GM21576 (cell line): ENCODE measurements at regions not wholly inside any gene's neighbourhood (a gene's known extent, or its start where the extent isn't known, plus 50 kb on each side); places are given as distances from the start of the nearest gene placed in this dataset.
"Not testable (repeated sequence)": the region's sequence is repeated elsewhere in the genome, so short reads cannot be mapped to it uniquely, and the experiment has no call there.

Experiments
- ATAC-seq: cut with Tn5 transposase; IDR thresholded peaks from one replicate; pipeline ENCODE4 v1.9.1; 2021; ENCODE audit warnings: mild to moderate bottlenecking, moderate library complexity; ENCODE audit not compliant: unreplicated experiment

DNA sequence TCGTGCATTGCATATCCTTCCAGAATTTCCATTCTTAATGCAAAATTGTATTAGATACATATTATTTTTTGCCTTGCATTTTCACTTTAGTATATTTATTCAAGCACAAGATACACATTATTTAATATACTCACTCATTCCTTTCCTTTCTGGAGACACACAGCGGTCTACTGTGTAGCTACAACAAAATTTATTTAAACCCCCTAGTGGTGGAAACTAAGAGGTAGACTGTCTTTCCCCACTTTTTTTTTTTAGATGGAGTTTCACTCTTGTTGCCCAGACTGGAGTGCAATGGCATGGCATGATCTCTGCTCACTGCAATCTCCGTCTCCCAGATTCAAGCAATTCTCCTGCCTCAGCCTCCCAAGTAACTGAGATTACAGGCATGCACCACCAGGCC lies 2040.3 kb upstream of the PCDH20 start:
- ATAC-seq = no peak

DNA sequence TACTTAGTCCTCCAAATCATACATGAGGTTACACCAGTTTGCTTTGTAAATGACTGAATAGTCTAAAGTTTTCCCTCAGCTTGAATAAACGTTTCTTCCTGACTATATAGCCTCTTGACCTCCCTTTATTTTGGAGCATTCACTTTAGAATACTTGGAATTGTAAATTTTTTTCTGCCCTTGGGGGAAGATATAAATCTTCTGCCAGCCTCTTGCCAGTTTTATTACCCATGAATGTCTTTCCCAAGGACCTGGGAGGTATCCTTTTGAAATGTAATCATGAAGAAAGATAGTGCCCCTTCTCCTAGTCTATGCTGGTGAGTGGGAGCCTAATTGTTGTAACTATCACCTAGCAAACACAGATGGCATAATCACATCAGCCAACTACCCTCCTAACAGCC lies 2033.9 kb upstream of the PCDH20 start:
- no peak for ATAC-seq

DNA sequence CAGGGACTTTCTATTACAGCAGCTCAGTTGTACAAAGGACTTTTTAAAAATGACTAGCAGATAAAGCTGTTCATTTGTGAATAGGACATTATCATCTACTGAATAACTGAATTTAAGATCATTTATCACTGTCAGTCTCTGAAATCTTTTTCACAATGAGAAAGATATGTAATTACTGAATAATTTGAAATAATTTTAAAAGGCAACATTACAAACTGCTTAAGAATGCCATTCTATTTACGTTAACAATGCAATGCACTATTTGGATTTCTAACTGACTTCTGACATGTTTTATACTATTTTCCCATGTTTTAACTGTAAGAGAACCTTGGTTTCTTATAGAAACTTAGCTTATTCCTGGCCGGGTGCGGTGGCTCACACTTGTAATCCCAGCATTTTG lies 2033.0 kb upstream of the PCDH20 start:
- ATAC-seq = no peak

DNA sequence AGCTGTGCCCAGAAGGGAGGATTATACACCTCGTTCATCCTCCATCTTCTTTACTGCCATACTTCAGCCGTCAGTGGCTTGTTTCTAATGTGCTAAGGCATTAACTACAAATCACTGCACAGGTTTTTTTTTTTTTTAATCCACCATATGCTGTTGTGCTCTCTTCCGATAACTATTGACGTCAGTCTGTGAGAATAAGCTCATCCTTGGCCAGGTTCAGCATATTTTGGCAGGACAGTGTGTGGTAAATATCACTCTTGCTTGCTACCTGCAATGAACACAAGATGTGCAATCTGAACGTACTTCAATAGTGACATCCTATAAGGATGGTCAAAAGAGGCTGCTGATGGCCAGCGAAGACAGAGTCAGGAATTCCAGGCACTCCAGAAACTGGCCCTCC lies 2030.7 kb upstream of the PCDH20 start:
- ATAC-seq = no peak

DNA sequence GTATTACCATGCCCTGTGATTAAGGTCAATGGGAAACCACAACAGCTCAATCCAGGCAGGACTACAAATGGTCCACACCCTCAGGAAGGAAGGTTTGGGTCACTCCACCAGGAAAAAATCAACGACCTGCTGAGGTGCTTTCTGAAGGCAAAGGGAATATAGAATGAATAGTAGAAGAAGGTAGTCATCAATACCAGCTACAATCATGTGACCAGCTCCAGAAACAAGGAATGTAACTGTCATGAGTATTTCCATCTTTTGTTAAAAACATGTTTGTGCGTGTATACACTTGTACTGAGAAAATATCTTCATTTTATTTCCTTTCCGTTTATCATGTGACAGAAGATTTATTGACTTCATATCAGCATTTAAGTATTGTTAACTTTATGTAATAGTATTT lies 2028.6 kb upstream of the PCDH20 start:
- not testable (repeated sequence) for ATAC-seq

DNA sequence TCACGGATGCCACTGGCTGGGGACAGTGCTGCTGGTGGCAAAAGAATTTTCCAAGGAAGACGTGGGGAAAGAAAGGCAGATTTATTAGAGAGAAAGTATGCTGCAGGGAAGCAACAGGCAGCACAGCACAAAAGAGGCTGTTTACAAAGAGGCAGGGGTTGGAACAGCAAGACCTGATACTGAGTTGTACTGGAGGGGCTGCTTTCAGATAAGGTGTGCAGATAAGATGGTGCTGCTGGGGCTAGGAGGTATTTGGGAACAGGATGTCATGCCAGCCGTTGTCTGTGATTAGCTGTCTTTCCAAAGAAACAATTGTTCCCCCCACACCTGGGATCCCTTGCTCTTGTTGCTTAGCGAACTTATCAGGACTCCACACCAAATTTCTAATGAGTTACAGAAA lies 2023.3 kb upstream of the PCDH20 start:
- no peak for ATAC-seq

DNA sequence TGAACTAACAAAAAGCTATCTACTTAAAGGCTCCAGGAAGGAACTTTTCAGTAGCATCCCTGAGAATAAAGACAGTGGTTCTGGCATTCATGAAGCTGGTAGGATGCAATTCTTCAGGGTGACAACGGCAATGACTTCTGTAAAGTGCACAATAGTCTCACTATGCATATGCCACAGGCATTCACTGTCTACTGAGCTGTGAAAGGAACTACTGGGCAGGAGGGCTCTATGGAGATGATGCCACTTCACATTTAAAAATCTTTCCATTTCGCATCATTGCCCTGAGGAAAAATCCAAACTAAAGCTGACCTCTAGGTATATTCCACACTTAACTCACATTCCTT lies 2020.6 kb upstream of the PCDH20 start:
- ATAC-seq = no peak

DNA sequence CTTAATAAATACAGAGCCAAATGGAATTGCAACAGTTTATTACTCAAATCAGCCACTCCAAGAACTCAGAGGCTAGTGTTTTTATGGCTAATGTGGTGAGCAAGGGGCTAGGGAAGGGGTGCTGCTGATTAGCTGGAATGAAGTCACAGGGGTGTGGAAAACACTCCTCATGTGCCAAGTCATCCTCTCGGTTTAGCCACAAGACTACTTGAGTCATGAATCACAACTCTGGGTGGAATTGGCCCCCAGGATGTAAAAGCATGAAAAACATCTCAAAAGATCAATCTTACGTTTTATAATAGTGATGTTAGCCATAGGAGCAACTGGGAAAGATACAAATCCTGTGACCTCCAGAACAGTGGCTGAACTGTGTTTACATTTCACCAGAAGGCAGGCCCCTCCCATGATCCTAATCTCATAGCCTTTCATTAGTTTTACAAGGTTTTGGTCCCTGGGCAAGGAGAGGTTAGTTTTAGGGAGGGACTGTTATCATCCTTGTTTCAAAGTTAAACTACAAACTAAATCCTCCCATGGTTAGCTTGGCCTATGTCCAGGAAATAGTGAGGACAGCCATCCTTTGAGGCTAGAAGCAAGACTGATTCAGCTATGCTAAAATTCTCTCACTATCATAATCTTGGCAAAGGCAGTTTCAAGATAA lies 2020.1 kb upstream of the PCDH20 start:
- ATAC-seq = no peak

DNA sequence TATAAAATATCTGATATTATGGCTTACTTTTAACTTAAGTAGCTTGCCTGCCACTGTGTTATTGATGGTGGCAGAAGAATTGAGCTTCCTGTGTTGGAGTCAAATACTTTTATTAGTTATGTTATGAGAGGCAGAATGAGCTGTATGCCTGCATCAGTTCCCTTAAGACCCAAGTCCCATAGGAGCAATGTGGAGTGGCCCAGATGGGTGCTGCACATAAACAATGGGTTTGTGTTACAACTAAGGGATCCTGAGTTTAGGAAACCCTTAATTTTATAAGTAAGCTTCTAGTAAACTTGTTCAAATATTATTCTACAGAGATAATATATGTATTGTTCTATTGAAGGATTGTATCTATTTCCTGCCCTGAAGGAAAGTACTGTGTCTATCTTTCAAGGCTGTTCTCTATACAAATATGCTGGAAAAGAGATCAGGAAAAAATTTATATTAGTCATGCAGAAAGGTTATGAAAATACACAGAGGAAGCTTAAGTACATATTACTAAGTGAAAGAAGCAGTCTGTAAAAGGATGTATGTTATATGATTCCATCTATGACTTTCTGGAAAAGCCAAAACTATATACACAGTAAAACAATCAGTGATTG lies 2018.0 kb upstream of the PCDH20 start:
- no peak for ATAC-seq

DNA sequence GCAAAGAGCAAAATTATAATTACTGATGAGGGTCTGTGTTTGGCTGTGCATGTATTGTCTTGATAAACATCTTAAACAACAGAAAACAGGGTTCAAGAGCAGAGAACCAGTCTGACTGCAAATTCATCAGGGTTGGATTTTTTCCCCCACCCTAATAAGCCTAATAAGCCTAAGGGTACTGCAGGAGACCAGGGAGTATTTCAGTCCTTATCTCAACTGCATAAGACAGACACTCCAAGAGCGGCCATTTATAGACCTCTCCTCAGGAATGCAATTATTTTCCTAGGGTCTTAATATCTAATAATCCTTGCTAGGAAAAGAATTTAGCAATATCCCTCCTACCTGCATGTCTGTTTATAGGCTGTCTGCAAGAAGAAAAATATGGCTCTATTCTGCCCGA lies 2011.5 kb upstream of the PCDH20 start:
- ATAC-seq = no peak

DNA sequence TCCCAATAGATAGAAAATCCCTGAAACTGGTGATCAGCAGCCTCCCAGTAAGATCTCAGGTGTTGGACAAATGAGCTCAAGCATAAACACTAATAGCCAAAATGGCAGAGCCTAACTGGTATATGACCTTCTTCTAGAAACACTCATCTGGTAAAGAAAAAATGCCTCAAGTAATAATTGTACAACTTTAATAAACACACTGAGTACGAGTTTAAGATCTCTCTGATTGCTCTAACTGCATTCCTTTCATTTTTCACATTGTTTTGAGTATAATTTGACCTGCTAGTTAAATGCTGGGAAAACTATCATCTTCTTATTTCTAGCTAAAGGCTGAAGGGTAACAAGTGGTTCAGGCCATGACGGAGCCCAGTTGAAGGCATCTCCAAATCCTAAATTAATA lies 2009.5 kb upstream of the PCDH20 start:
- ATAC-seq = no peak

DNA sequence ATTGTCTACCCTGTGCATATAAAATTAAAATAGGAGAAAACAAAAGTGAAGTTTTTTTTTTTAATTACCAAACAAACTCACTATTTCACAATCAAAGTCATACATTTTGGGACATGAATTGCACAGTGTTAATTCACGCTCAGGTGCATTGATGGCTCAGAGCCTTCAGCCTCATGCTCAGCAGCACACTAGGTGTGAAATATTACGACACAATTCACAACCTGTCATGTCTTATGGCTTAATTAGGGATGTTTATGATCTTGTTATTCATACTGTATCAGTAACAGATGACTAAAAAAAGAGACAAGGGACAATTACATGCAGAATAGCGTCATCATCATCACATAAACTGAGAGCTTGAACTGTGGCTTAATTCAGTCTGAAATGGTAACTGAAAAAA lies 2005.5 kb upstream of the PCDH20 start:
- ATAC-seq = no peak

DNA sequence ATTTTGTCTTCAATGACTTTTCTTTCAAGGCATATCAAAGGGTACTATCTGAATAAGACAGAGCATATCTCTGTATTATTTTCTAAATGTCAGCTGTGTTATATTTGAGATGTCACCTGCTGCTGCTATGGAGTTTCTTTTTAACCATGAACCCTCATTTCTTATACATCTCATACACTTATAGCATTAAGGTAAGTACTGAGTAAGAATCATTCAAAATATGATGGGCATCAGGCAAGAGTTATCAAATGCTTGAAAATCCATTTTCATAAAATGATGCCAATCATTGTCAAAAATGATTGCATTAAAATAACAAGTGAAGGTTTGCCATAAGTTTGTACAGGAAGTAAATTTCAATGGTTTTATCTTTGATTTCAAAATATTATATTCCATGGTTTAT lies 2005.0 kb upstream of the PCDH20 start:
- no peak for ATAC-seq

DNA sequence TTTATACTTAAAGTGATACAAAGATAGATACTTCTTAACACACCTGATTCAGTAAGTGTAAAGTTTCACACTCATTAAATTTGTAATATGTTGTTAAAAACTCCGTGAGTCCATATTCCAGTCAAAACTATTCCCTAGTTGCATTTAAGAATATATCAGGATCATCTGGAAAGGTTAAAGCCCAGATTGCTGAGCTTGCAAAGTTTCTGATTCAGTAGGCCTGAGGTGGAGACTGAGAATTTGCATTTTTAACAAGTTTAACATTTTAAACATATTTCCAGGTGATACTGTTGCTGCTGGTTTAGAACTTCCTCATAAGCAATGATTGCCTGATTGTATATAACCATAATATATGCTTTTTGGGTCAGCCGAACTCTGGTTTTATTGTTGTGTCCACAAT lies 1998.6 kb upstream of the PCDH20 start:
- ATAC-seq = no peak

DNA sequence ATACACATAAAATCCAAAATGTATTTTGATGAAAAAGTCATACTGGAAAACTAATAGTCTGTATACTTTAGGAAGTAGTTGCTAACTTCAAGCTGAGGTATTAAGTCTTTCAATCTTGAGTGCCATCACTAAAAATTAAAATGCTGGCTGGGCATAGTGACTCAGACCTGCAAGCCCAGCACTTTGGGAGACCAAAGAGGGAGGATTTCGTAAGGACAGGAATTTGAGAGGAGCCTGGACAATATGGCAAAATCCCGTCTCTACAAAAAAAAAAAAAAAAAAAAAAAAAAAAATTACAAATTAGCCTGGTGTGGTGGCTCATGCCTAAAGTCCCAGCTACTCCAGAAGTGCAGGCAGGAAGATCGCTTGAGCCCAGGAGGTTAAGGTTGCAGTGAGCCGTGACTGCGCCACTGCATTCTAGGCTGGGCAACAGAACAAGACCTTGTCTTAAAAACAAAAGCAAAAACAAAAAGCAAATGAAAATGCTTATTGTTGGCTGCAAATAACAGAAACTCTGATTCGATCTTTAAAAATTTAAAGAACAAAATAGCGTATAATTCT lies 1994.2 kb upstream of the PCDH20 start:
- ATAC-seq = no peak

DNA sequence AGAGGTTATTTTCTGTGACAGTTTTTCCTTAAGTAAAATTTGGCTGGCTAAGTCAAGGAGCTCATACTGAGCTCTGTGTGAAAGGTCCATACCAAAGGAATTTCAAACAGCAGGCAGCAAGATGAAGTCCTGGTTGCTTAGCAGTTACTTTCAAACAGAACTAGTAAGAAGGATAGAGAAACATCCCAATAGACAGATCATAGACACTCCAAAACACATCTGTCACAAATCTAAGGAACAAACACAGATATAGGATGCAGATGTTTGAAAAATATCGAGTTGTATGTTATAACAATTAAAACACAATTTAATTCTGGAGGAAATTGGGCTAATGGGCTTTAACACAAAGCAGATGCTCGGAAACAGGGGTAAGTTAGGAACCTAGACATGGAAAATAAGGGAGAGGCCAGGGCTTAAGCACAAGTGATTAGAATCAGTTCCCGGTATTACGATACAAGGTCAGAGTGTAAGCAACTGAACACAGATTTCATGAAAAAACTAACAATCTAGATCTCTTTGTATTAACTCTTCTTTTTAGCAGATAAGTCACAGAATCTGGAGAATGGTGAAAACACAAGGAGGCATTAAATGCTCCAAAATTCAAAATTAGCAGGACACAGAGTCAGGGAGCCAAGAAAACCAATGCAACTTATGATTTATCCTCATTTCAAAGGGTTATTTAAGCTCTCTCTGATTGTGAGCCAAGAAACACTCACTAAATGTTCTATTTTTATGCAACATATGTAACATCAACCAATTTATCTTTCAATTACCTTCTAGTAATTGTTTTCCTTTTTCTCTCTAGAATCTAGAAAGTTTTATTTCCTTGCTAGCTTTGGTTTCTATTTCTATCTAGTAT lies 1992.9 kb upstream of the PCDH20 start:
- ATAC-seq = no peak

DNA sequence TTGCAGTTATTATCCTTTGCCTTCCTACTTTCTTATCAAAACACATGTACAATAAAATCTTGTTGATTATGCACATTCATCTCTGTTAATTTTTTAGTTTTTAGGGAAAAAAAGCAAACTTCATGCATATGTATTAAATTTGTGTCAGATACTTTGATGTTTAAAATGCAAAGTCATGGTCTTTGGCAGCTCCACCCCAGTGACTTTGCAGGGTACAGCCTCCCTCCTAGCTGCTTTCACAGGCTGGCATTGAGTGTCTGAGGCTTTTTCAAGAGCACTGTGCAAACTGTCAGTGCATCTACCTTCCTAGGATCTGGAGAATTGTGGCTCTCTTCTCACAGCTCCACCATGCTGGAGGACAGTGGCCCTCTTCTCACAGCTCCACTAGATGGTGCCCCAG lies 1988.1 kb upstream of the PCDH20 start:
- ATAC-seq = no peak

DNA sequence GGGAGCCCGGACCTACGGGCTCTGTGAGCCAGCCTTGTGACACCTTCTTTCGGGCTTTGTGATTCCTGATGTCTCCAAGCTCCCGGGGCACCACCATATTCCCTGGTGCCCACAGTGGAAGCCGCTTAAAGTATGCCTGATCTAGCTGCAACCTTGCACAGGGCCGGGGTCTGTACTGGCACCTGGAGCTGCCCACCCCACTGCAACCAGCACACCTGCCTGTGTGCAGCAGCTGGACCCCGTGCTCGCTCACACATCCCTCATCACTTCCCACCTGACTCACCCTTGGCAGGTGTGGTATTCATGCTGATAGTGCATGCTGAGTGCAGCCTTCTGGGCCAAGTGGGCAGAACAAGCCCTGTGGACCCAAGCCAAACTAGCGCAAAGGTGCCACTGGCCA lies 1981.1 kb upstream of the PCDH20 start:
- no peak for ATAC-seq

DNA sequence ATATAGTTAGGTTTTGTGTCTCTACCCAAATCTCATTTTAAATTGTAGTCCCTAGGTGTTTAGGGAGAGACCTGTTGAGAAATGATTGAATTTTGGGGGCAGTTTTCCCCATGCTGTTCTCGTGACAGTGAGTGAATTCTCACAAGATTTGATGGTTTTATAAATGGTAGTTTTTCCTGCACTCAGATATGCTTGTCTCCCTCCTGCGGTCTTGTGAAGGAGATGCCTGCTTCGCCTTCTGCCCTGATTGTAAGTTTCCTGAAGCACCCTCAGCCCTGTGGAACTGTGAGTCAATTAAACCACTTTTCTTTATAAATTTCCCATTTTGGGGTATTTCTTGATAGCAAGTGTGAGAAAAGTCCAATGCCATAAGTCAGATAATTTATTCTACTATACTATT lies 1977.5 kb upstream of the PCDH20 start:
- no peak for ATAC-seq

DNA sequence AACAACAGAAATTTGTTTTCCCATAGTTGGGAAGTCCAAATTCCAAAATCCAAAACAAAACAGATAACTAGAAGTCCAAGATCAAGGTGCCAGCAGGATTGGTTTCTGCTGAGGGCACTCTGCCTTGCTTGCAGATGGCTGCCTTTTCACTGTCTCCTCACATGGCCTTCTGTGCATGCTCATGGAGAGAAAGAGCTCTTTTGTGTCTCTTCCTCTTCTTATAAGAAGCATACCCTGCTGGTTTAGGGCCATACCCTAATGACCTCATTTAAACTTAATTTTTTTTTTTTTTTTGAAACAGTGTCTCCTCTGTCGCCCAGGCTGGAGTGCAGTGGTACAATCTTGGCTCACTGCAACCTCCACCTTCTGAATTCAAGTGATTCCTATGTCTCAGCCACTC lies 1974.1 kb upstream of the PCDH20 start:
- ATAC-seq = no peak

DNA sequence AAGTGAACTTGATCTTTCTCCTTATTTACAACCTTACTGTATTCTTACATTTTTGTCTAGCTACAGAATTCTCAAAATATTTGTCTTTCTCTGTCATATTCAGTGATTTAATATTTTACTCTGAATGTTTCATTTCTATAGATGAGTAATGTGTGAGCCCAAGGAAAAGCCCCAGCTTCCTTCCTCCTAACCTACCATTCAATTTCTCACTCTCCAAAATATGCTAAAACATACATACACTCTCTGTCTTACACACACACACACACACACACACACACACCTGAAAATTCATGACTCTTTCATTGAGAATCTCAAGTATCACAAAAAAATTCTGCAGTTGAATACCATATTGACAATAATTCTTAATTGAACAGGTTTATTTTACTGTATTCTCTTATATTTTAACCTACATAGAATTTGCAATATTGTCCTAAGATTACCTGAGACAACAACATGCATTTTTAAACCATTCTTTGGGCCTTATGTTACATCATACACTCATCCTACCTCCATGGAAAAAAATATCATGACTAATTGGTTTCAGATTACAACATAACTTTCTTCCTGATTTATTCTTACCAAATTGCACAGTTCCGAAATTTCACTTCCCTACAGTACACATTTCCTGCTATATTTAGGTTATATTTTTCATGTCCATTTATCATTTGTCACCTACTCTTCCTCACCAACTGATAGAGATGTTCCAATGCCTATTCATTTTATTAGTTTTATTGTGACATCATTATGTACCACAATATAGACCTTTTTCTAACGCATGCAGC lies 1965.6 kb upstream of the PCDH20 start:
- no peak for ATAC-seq
